ENCODE measurements at regions not wholly inside any gene's neighbourhood (a gene's known extent, or its start where the extent isn't known, plus 50 kb on each side); places are given as distances from the start of the nearest gene placed in this dataset.

- no peaks in the 10 kb centered on the region for H3K9me3 Mint-ChIP-seq
- H3K9ac ChIP-seq = no peak overlapping the region
- TF ChIP-seq CTCF (IDR thresholded peaks at IDR 0.05) = no peak
- TF ChIP-seq EZH2phosphoT487 (IDR thresholded peaks at IDR 0.05) = no peak
- TF ChIP-seq EZH2 (IDR thresholded peaks at IDR 0.05) = no peak
These were observed 177.3 kb upstream of the FAM9B start for GRCh38 chrX:9211269-9211668.

GRCh38 chrX:9221781-9222180 is 187.9 kb upstream of the FAM9B start:
- Histone ChIP-seq H3K79me2 (ENCODE audit: low read depth) (no peaks in the 10 kb centered on the region), H3K4me3 (no peak overlapping the region), H3K4me1 (no peaks in the 10 kb centered on the region), H3K4me2 (no peak overlapping the region), H4K20me1 (ENCODE audit: low read depth) (no peaks in the 10 kb centered on the region), H2AFZ (replicated peaks) (peak overlapping the region; percentile 34), H3F3A (ENCODE audit: low read depth) (no peaks in the 10 kb centered on the region), H3K27me3 (no peaks in the 10 kb centered on the region), H3K36me3 (no peaks in the 10 kb centered on the region), H3K27ac (no peak overlapping the region), H3K9me3 (ENCODE audit: low read depth) (no peaks in the 10 kb centered on the region), H3K9ac (no peak overlapping the region)
- Mint-ChIP-seq H3K36me3 (no peaks in the 10 kb centered on the region), H3K4me3 (no peak overlapping the region), H3K27me3 (ENCODE audit: insufficient read depth, low read depth) (peaks cover 4% of the 10 kb centered on the region), H3K27ac (no peak overlapping the region), H3K4me1 (no peaks in the 10 kb centered on the region), H3K9me3 (peaks cover 10% of the 10 kb centered on the region)
- no peak for DNase-seq (ENCODE audit: low spot score)
- TF ChIP-seq CTCF (IDR thresholded peaks at IDR 0.05) (no peak), EZH2phosphoT487 (IDR thresholded peaks at IDR 0.05) (no peak), EZH2 (IDR thresholded peaks at IDR 0.05) (no peak)

More at GRCh38 chrX:9211269-9211668, 177.3 kb upstream of the FAM9B start:
- no peaks in the 10 kb centered on the region for H3K9me3 ChIP-seq (ENCODE audit: low read depth)
- H3K36me3 ChIP-seq = no peaks in the 10 kb centered on the region
- H3K27ac Mint-ChIP-seq = no peak overlapping the region
- no peak overlapping the region for H2AFZ ChIP-seq (replicated peaks)
- DNase-seq (ENCODE audit: low spot score) = no peak
- H3K4me3 ChIP-seq = no peak overlapping the region
- peaks cover 2% of the 10 kb centered on the region for H3K27me3 Mint-ChIP-seq (ENCODE audit: insufficient read depth, low read depth)
- no peaks in the 10 kb centered on the region for H3K4me1 ChIP-seq
- H3K27ac ChIP-seq = no peak overlapping the region
- H4K20me1 ChIP-seq (ENCODE audit: low read depth) = no peaks in the 10 kb centered on the region
- H3K36me3 Mint-ChIP-seq = no peaks in the 10 kb centered on the region
- H3K79me2 ChIP-seq (ENCODE audit: low read depth) = no peaks in the 10 kb centered on the region
- no peaks in the 10 kb centered on the region for H3K27me3 ChIP-seq
- no peaks in the 10 kb centered on the region for H3F3A ChIP-seq (ENCODE audit: low read depth)
- H3K4me2 ChIP-seq = no peak overlapping the region
- H3K4me1 Mint-ChIP-seq = no peaks in the 10 kb centered on the region
- H3K4me3 Mint-ChIP-seq = no peak overlapping the region

GRCh38 chrX:9222299-9222698 is 188.4 kb upstream of the FAM9B start:
- H3K9me3 ChIP-seq (ENCODE audit: low read depth) = no peaks in the 10 kb centered on the region
- H3F3A ChIP-seq (ENCODE audit: low read depth) = no peaks in the 10 kb centered on the region
- no peak overlapping the region for H3K4me3 Mint-ChIP-seq
- no peaks in the 10 kb centered on the region for H4K20me1 ChIP-seq (ENCODE audit: low read depth)
- H3K27me3 Mint-ChIP-seq (ENCODE audit: insufficient read depth, low read depth) = peaks cover 4% of the 10 kb centered on the region
- H3K9me3 Mint-ChIP-seq = peaks cover 10% of the 10 kb centered on the region
- H3K27ac Mint-ChIP-seq = no peak overlapping the region
- no peak overlapping the region for H3K9ac ChIP-seq
- H3K27ac ChIP-seq = no peak overlapping the region
- DNase-seq (ENCODE audit: low spot score) = no peak
- H3K79me2 ChIP-seq (ENCODE audit: low read depth) = no peaks in the 10 kb centered on the region
- TF ChIP-seq CTCF (IDR thresholded peaks at IDR 0.05) = no peak
- no peaks in the 10 kb centered on the region for H3K36me3 Mint-ChIP-seq
- no peak overlapping the region for H3K4me2 ChIP-seq
- H3K4me3 ChIP-seq = no peak overlapping the region
- no peaks in the 10 kb centered on the region for H3K4me1 Mint-ChIP-seq
- no peaks in the 10 kb centered on the region for H3K4me1 ChIP-seq
- H3K27me3 ChIP-seq = no peaks in the 10 kb centered on the region
- no peaks in the 10 kb centered on the region for H3K36me3 ChIP-seq
- peak overlapping the region; percentile 34 for H2AFZ ChIP-seq (replicated peaks)

- no peak overlapping the region for H3K27ac Mint-ChIP-seq
- no peak for DNase-seq (ENCODE audit: low spot score)
- peaks cover 4% of the 10 kb centered on the region for H3K27me3 Mint-ChIP-seq (ENCODE audit: insufficient read depth, low read depth)
- Histone ChIP-seq H3F3A (ENCODE audit: low read depth) (no peaks in the 10 kb centered on the region), H3K9ac (no peak overlapping the region), H3K27ac (no peak overlapping the region), H3K36me3 (no peaks in the 10 kb centered on the region), H3K4me1 (no peaks in the 10 kb centered on the region), H3K4me2 (no peak overlapping the region), H3K79me2 (ENCODE audit: low read depth) (no peaks in the 10 kb centered on the region), H3K9me3 (ENCODE audit: low read depth) (no peaks in the 10 kb centered on the region), H3K27me3 (no peaks in the 10 kb centered on the region), H3K4me3 (no peak overlapping the region), H4K20me1 (ENCODE audit: low read depth) (no peaks in the 10 kb centered on the region), H2AFZ (replicated peaks) (no peak overlapping the region)
- H3K36me3 Mint-ChIP-seq = no peaks in the 10 kb centered on the region
- H3K4me1 Mint-ChIP-seq = no peaks in the 10 kb centered on the region
- no peak overlapping the region for H3K4me3 Mint-ChIP-seq
- TF ChIP-seq EZH2phosphoT487 (IDR thresholded peaks at IDR 0.05) = no peak
- no peak for TF ChIP-seq CTCF (IDR thresholded peaks at IDR 0.05)
- TF ChIP-seq EZH2 (IDR thresholded peaks at IDR 0.05) = no peak
- peaks cover 10% of the 10 kb centered on the region for H3K9me3 Mint-ChIP-seq
These were observed 193.3 kb upstream of the FAM9B start for GRCh38 chrX:9227276-9227675.

Data from neural progenitor cell (in vitro differentiated cells).